ENCODE measurements at regions not wholly inside any gene's neighbourhood (a gene's known extent, or its start where the extent isn't known, plus 50 kb on each side); places are given as distances from the start of the nearest gene placed in this dataset.

DNA sequence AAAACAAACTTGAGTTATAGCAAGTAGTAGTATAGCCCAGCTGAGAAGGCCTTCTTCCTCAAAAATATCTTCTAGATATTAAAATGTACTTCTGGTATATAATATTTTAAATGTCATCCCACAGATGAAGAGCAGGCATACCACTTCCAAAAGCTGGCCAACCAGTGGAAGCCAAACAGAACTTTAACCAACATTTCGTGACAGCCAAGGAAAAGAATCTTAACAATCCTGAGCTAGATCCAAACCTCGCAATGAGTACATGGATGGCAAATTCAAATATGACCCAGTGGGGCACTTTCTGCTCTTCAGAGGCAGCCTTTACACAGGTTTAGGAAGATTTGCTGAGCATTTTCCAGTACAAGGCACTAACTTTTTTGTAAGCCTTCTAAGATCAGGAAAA is 91.8 kb upstream of the ACO1 start:
- BruUV-seq (replicated peaks), result no TSS peak
- ChIA-PET CTCF (no interaction called here), POLR2A (no interaction called here)
- no peak overlapping the region for H3K27ac ChIP-seq (ENCODE audit: low read length)
- ATAC-seq (no peak), DNase-seq (ENCODE audit: low read depth, low spot score) (no peak)
- H3K9me3 ChIP-seq (ENCODE audit: control insufficient read depth, insufficient read depth, low read depth, low read length), result no peaks in the 10 kb centered on the region
- H3K4me1 ChIP-seq (ENCODE audit: control insufficient read depth, insufficient read depth, low read length), result no peaks in the 10 kb centered on the region; the same call in 1 of the 2 replicates
- TF ChIP-seq, protein P1, sequence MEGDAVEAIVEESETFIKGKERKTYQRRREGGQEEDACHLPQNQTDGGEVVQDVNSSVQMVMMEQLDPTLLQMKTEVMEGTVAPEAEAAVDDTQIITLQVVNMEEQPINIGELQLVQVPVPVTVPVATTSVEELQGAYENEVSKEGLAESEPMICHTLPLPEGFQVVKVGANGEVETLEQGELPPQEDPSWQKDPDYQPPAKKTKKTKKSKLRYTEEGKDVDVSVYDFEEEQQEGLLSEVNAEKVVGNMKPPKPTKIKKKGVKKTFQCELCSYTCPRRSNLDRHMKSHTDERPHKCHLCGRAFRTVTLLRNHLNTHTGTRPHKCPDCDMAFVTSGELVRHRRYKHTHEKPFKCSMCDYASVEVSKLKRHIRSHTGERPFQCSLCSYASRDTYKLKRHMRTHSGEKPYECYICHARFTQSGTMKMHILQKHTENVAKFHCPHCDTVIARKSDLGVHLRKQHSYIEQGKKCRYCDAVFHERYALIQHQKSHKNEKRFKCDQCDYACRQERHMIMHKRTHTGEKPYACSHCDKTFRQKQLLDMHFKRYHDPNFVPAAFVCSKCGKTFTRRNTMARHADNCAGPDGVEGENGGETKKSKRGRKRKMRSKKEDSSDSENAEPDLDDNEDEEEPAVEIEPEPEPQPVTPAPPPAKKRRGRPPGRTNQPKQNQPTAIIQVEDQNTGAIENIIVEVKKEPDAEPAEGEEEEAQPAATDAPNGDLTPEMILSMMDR (IDR thresholded peaks at IDR 0.05), result no peak
- TF ChIP-seq, protein P2, sequence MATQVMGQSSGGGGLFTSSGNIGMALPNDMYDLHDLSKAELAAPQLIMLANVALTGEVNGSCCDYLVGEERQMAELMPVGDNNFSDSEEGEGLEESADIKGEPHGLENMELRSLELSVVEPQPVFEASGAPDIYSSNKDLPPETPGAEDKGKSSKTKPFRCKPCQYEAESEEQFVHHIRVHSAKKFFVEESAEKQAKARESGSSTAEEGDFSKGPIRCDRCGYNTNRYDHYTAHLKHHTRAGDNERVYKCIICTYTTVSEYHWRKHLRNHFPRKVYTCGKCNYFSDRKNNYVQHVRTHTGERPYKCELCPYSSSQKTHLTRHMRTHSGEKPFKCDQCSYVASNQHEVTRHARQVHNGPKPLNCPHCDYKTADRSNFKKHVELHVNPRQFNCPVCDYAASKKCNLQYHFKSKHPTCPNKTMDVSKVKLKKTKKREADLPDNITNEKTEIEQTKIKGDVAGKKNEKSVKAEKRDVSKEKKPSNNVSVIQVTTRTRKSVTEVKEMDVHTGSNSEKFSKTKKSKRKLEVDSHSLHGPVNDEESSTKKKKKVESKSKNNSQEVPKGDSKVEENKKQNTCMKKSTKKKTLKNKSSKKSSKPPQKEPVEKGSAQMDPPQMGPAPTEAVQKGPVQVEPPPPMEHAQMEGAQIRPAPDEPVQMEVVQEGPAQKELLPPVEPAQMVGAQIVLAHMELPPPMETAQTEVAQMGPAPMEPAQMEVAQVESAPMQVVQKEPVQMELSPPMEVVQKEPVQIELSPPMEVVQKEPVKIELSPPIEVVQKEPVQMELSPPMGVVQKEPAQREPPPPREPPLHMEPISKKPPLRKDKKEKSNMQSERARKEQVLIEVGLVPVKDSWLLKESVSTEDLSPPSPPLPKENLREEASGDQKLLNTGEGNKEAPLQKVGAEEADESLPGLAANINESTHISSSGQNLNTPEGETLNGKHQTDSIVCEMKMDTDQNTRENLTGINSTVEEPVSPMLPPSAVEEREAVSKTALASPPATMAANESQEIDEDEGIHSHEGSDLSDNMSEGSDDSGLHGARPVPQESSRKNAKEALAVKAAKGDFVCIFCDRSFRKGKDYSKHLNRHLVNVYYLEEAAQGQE (IDR thresholded peaks at IDR 0.05; ENCODE audit: insufficient read depth in 1 of 2, low read depth in 2 of 2, low read length in 1 of 2), result no peak
- TF ChIP-seq TCF7L2 (IDR thresholded peaks at IDR 0.05; ENCODE audit: low read depth, low read length), result no peak
- TF ChIP-seq SIN3A (IDR thresholded peaks at IDR 0.05; ENCODE audit: borderline replicate concordance, insufficient read depth, low read depth, low read length), result no peak
- no peak for TF ChIP-seq POLR2AphosphoS5 (IDR thresholded peaks at IDR 0.05; ENCODE audit: low read depth, low read length)
- no peaks in the 10 kb centered on the region for H3K36me3 ChIP-seq (ENCODE audit: control insufficient read depth, insufficient read depth, low read length)
- in situ Hi-C loops (cut with HindIII; ENCODE audit: low pct_unique_long_range_greater_than_20kb, low sequenced_read_pairs), result no loop called here
- no peak overlapping the region for H3K4me3 ChIP-seq (ENCODE audit: low read depth in 2 of 2, low read length in 2 of 2)
- no peaks in the 10 kb centered on the region for H3K27me3 ChIP-seq (ENCODE audit: control insufficient read depth, insufficient read depth, low read length)
- intact Hi-C loops (cut with micrococcal nuclease; ENCODE audit: unreplicated experiment), result no loop called here

DNA sequence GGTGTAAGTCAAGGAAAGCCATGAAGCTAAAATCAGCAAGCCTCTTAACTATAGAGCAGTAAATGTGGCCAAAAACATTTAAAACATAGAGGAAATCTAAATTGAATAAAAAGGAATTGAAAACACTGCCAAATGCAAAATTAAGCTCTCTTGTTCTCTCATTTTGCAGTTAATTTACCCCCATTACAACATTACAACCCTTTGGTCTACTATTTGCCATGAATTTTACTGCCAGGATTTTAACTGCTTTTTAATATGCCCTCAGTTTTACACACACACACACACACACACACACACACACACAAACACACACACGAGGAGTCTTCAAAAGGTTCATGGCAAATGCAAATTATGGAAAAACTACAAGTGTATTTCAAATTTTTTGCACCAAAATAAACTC is 91.4 kb upstream of the ACO1 start:
- Histone ChIP-seq H3K27me3 (ENCODE audit: control insufficient read depth, insufficient read depth, low read length) (no peaks in the 10 kb centered on the region), H3K9me3 (ENCODE audit: control insufficient read depth, insufficient read depth, low read depth, low read length) (no peaks in the 10 kb centered on the region), H3K36me3 (ENCODE audit: control insufficient read depth, insufficient read depth, low read length) (no peaks in the 10 kb centered on the region), H3K4me1 (ENCODE audit: control insufficient read depth, insufficient read depth, low read length) (no peaks in the 10 kb centered on the region; the same call in 1 of the 2 replicates), H3K4me3 (ENCODE audit: low read depth in 2 of 2, low read length in 2 of 2) (no peak overlapping the region), H3K27ac (ENCODE audit: low read length) (no peak overlapping the region)
- ATAC-seq, result no peak
- DNase-seq (ENCODE audit: low read depth, low spot score), result no peak
- ChIA-PET CTCF (no interaction called here), POLR2A (no interaction called here)
- no TSS peak for BruUV-seq (replicated peaks)
- no peak for TF ChIP-seq SIN3A (IDR thresholded peaks at IDR 0.05; ENCODE audit: borderline replicate concordance, insufficient read depth, low read depth, low read length)
- TF ChIP-seq POLR2AphosphoS5 (IDR thresholded peaks at IDR 0.05; ENCODE audit: low read depth, low read length), result no peak
- TF ChIP-seq, protein P1 (IDR thresholded peaks at IDR 0.05), result no peak
- TF ChIP-seq, protein P2 (IDR thresholded peaks at IDR 0.05; ENCODE audit: insufficient read depth in 1 of 2, low read depth in 2 of 2, low read length in 1 of 2), result no peak
- TF ChIP-seq TCF7L2 (IDR thresholded peaks at IDR 0.05; ENCODE audit: low read depth, low read length), result no peak
- in situ Hi-C loops (cut with HindIII; ENCODE audit: low pct_unique_long_range_greater_than_20kb, low sequenced_read_pairs) (no loop called here), intact Hi-C loops (cut with micrococcal nuclease; ENCODE audit: unreplicated experiment) (no loop called here)
